Colonic mucosa (tissue), 4 donors: ENCODE measurements at regions not wholly inside any gene's neighbourhood (a gene's known extent, or its start where the extent isn't known, plus 50 kb on each side); places are given as distances from the start of the nearest gene placed in this dataset.

ENCODE experiments used
- DNase-seq: peaks from one replicate; pipeline ENCODE4 v3.0.0-alpha.2; 2020
- H3K27ac ChIP-seq: fragments of 200-600 bp; one replicate; pipeline ENCODE4 v1.8.0; 2021
- H3K27me3 ChIP-seq: fragments of 200-600 bp; one replicate; pipeline ENCODE4 v1.8.0; 2021
- H3K36me3 ChIP-seq: fragments of 200-600 bp; one replicate; pipeline ENCODE4 v1.8.0; 2021
- H3K4me1 ChIP-seq: fragments of 200-600 bp; one replicate; pipeline ENCODE4 v1.8.0; 2021; ENCODE audit warnings: mild to moderate bottlenecking
- H3K4me3 ChIP-seq: fragments of 200-600 bp; one replicate; pipeline ENCODE4 v1.8.0; 2021
- H3K9ac ChIP-seq, 2 donors: one replicate each; pipeline ENCODE4 v1.7.0; 2013; ENCODE audit warnings: control low read depth in 2 of 2, low read depth in 2 of 2, low read length in 2 of 2
- H3K9me3 ChIP-seq: fragments of 200-600 bp; one replicate; pipeline ENCODE4 v1.8.0; 2021
- CTCF ChIP-seq: fragments of 200-600 bp; IDR thresholded peaks from one replicate; pipeline ENCODE4 v1.8.0; 2022; ENCODE audit warnings: antibody characterized with exemption, mild to moderate bottlenecking
- intact Hi-C: fragments of 100-400 bp; cut with DNase I; formaldehyde crosslinking; loops from one replicate; pipeline ENCODE4 v1.14.1; 2022
- donor health status: healthy.
- donor health status: DM: no; HTN: no; CAD: no.
- donor health status: DM: no; HTN: no; CAD: no.

- H3K36me3 ChIP-seq, result no peaks in the 10 kb centered on the region
- TF ChIP-seq CTCF, result no peak
- no peak for DNase-seq
- no peak overlapping the region for H3K4me3 ChIP-seq
- H3K27me3 ChIP-seq, result no peaks in the 10 kb centered on the region
- no peak overlapping the region for H3K9ac ChIP-seq
- H3K9me3 ChIP-seq, result no peaks in the 10 kb centered on the region
- H3K4me1 ChIP-seq, result no peaks in the 10 kb centered on the region
- intact Hi-C loops, result no loop called here
- H3K27ac ChIP-seq, result no peak overlapping the region
Measured at GRCh38 chr4:125707397-125707796, 392.6 kb downstream of the FAT4 start.

GRCh38 chr4:125710766-125711165 lies 396.0 kb downstream of the FAT4 start:
- no peak overlapping the region for H3K4me3 ChIP-seq
- H3K27ac ChIP-seq, result no peak overlapping the region
- H3K9me3 ChIP-seq, result no peaks in the 10 kb centered on the region
- TF ChIP-seq CTCF, result no peak
- H3K27me3 ChIP-seq, result no peaks in the 10 kb centered on the region
- intact Hi-C loops, result no loop called here
- H3K9ac ChIP-seq, result no peak overlapping the region
- H3K36me3 ChIP-seq, result no peaks in the 10 kb centered on the region
- no peak for DNase-seq
- no peaks in the 10 kb centered on the region for H3K4me1 ChIP-seq

- Histone ChIP-seq H3K4me3 (no peak overlapping the region), H3K4me1 (no peaks in the 10 kb centered on the region), H3K27me3 (no peaks in the 10 kb centered on the region), H3K36me3 (no peaks in the 10 kb centered on the region), H3K27ac (no peak overlapping the region), H3K9me3 (no peaks in the 10 kb centered on the region), H3K9ac (no peak overlapping the region)
- TF ChIP-seq CTCF, result no peak
- intact Hi-C loops, result no loop called here
- no peak for DNase-seq
Measured at GRCh38 chr4:125714049-125714448, 399.3 kb downstream of the FAT4 start.

DNA sequence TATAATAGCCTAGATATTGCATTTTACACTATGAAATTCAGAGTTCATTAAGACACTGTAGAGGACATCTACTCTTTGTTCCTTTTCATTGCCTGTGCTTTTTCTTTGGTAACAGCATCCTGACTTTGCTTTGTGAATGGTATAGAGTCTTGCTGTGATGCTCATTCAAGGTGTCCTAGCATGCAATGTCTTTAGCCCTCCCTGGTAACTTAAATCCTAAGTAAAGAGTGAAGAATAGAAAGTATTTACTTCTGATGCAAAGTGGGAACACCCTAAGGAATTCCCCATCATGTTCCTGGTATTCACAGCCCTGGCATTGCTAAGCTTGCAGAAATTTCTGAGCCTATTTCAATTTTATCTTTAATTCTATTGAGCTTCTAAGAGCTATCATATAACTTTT lies 400.1 kb downstream of the FAT4 start:
- intact Hi-C loops, result no loop called here
- Histone ChIP-seq H3K27ac (no peak overlapping the region), H3K9me3 (no peaks in the 10 kb centered on the region), H3K4me1 (no peaks in the 10 kb centered on the region), H3K4me3 (no peak overlapping the region), H3K9ac (no peak overlapping the region), H3K27me3 (no peaks in the 10 kb centered on the region), H3K36me3 (no peaks in the 10 kb centered on the region)
- no peak for TF ChIP-seq CTCF
- DNase-seq, result no peak

DNA sequence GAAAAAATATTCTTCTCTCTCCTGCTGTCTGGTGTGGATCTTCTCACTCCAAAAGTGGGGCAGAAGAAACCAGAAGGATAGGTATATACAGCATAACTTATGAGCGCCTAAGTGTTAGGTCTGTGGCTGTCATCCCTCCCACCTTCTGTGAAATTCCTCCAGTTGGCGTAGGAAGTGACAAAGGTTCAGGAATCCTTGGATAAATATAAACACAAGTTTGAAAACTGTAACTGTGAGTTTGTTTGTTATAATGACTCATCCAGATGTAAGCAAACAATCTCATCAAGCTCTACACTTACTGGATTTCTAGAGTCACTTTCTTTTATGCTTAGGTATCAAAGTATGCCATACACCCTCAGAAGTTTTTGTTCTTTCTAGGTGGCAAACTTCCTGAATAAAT lies 405.2 kb downstream of the FAT4 start:
- H3K4me3 ChIP-seq, result no peak overlapping the region
- intact Hi-C loops, result no loop called here
- H3K9me3 ChIP-seq, result no peaks in the 10 kb centered on the region
- H3K4me1 ChIP-seq, result no peaks in the 10 kb centered on the region
- H3K27me3 ChIP-seq, result no peaks in the 10 kb centered on the region
- no peak for DNase-seq
- H3K36me3 ChIP-seq, result no peaks in the 10 kb centered on the region
- no peak overlapping the region for H3K9ac ChIP-seq
- no peak for TF ChIP-seq CTCF
- no peak overlapping the region for H3K27ac ChIP-seq

DNA sequence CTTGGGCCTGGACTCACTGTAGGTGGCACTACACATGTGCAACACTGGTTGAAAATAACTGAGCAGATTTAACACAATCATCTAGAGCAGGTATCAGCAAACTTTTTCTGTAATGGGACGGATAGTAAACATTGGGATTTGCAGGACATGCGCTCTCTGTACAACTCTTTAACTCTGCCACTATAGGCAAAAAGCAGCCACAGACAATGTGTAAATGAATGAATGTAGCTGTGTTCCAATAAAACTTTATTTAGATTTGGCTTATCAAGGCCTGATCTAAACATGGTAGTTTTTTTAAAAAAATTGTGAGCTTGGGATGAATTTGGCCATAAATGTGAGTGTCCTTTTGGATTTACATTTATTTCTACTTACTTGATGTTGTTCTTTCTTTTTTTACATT lies 407.3 kb downstream of the FAT4 start:
- Histone ChIP-seq H3K36me3 (no peaks in the 10 kb centered on the region), H3K27ac (no peak overlapping the region), H3K4me3 (no peak overlapping the region), H3K4me1 (no peaks in the 10 kb centered on the region), H3K9ac (no peak overlapping the region), H3K27me3 (no peaks in the 10 kb centered on the region), H3K9me3 (no peaks in the 10 kb centered on the region)
- DNase-seq, result no peak
- no peak for TF ChIP-seq CTCF
- intact Hi-C loops, result no loop called here
